Gastrocnemius medialis (tissue), 4 donors: ENCODE measurements at regions not wholly inside any gene's neighbourhood (a gene's known extent, or its start where the extent isn't known, plus 50 kb on each side); places are given as distances from the start of the nearest gene placed in this dataset.

Source experiments
- CTCF ChIP-seq, 5 experiments: fragments of 450-650 bp in 3 of 5; fragments of 200-600 bp in 2 of 5; sonication (generic) in 2 of 5; IDR thresholded peaks in 4 of 5; conservative IDR thresholded peaks in 1 of 5; 1 replicate in 4 of 5; 2 replicates in 1 of 5; pipeline ENCODE4 v1.5.1; 2016 to 2019; ENCODE audit warnings: antibody characterized with exemption in 5 of 5, mild to moderate bottlenecking in 3 of 5, moderate library complexity in 3 of 5
- POLR2A ChIP-seq, 2 donors: fragments of 450-650 bp; IDR thresholded peaks; one replicate each; pipeline ENCODE4 v1.6.1; 2017; ENCODE audit warnings: antibody characterized with exemption in 2 of 2, mild to moderate bottlenecking in 2 of 2, moderate library complexity in 2 of 2

- TF ChIP-seq POLR2A (IDR thresholded peaks at IDR 0.05) = no peak
- no peak for TF ChIP-seq CTCF (IDR thresholded peaks at IDR 0.05 in 4 of 5, conservative IDR thresholded peaks at IDR 0.05 in 1 of 5)
Measured at GRCh38 chr5:120805131-120805530, 341.0 kb downstream of the PRR16 start.
